Cardiac fibroblast (primary cell): ENCODE measurements at regions not wholly inside any gene's neighbourhood (a gene's known extent, or its start where the extent isn't known, plus 50 kb on each side); places are given as distances from the start of the nearest gene placed in this dataset.

ENCODE experiments used
- DNase-seq, 2 donors: peaks; one replicate each; pipeline versions ENCODE4 v3.0.0 to v3.0.0-alpha.2; 2010; ENCODE audit warnings: low read depth in 2 of 2
- H3K4me3 ChIP-seq, 2 donors: replicated peaks in 1 of 2; 1 replicate in 1 of 2; 2 replicates in 1 of 2; pipeline ENCODE4 v1.5.1; 2011; ENCODE audit warnings: low read depth in 2 of 2, low read length in 2 of 2, mild to moderate bottlenecking in 2 of 2, moderate library complexity in 1 of 2
- TF ChIP-seq, protein P1 (sequence below): IDR thresholded peaks from one replicate; pipeline ENCODE4 v1.5.1; 2011; ENCODE audit warnings: low read depth, mild to moderate bottlenecking, low read length, inconsistent platforms

DNA sequence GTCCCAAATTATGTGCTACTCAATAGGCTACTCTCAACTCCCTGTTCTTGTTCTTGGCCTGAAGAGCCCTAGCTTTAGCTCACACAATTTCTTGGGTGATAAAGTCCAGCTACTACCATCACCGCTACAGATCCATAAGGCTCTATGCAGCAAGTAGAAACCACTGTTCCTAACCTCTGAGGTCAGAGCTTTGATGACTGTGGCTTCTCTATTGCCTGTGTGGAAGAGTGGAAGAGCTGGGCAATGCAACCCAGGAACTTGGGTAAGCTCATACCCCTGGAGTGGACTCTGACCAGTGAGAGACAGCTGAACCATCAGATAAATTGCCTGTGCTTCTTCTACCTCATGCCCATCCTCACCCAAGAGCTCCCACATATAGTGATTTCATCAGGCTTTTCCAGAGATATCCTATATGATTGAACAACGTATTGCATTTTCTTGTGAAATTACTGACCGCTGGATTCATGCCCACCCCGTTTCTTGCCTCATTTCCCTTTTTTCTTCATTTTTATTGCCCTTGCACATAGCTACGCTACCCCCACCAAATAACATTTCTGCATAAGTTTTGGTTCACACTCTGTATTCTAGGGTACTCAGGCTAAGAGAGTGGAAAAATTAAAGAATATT lies 172.3 kb upstream of the MBNL1 start:
- H3K4me3 ChIP-seq, result no peak overlapping the region
- TF ChIP-seq, protein P1, sequence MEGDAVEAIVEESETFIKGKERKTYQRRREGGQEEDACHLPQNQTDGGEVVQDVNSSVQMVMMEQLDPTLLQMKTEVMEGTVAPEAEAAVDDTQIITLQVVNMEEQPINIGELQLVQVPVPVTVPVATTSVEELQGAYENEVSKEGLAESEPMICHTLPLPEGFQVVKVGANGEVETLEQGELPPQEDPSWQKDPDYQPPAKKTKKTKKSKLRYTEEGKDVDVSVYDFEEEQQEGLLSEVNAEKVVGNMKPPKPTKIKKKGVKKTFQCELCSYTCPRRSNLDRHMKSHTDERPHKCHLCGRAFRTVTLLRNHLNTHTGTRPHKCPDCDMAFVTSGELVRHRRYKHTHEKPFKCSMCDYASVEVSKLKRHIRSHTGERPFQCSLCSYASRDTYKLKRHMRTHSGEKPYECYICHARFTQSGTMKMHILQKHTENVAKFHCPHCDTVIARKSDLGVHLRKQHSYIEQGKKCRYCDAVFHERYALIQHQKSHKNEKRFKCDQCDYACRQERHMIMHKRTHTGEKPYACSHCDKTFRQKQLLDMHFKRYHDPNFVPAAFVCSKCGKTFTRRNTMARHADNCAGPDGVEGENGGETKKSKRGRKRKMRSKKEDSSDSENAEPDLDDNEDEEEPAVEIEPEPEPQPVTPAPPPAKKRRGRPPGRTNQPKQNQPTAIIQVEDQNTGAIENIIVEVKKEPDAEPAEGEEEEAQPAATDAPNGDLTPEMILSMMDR, result no peak
- no peak for DNase-seq

DNA sequence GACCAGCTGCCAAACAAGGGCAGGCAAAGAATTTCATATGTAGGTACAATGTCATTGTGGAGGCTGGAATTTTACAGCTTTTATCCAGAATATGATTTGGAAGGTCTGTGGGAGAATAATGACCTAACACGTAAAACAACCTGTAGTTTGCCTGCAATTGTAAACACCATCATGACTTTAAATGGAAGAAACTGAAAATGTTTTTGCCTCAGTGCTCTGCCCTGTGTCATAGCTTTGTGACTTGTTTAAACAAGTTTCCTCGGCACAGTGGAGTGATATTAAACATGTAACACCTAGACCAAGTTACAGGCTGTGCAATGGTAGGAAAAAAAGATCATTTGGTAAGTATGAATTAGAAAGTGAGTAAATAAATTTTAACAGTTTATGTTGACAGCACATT lies 171.6 kb upstream of the MBNL1 start:
- no peak for DNase-seq
- TF ChIP-seq, protein P1, result no peak
- no peak overlapping the region for H3K4me3 ChIP-seq

DNA sequence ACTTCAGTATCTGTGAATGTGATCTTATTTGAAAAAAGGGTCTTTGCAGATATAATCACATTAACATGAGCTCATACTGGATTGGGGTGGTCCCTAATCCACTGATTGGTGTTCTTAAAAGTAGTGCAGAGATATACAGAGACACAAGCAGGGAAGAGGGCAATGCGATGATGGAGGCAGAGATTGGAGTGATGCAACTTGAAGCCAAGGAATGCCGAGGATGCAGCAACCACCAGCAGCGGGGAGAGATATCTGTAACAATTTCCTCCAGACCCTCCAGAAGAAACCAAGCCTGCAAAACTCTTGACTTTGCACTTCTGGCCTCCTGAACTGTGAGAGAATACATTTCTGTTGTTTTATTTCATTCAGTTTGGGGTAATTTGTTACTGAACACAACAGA lies 171.0 kb upstream of the MBNL1 start:
- peak in 1 of 2 donors; percentile 39 for DNase-seq

DNA sequence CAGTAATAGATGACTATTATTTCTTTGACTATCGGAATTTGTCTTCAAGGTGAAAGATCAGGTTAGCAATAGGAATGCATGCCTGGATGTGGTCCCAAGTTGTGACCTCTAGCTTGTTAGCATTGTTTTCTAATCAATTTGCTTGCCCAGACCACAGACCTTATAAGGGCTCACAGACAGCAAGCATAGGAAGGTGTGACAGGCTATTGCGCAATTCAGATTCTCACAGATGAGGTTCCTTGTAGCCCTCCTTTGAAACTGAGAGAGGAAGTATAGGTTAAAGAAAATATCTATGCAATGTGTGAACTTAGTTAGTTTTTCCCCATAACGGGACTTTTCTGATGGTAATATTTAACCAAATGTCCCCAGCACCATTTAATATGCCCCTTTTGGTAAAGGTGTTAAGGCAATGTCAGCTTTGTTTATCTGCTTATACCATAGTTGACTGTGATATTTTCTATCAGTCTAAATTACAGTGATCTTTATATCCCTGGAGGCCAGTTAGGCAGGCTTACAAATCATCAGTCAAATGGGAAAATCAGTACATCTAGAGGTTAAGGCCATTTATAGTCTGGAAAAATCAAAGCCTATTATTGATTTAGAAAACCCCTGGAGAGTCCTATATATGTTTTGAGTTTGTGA lies 168.1 kb upstream of the MBNL1 start:
- TF ChIP-seq, protein P1, result no peak
- no peak for DNase-seq
- H3K4me3 ChIP-seq, result no peak overlapping the region

More for the DNA sequence above, 171.0 kb upstream of the MBNL1 start:
- no peak overlapping the region for H3K4me3 ChIP-seq
- TF ChIP-seq, protein P1, result no peak

DNA sequence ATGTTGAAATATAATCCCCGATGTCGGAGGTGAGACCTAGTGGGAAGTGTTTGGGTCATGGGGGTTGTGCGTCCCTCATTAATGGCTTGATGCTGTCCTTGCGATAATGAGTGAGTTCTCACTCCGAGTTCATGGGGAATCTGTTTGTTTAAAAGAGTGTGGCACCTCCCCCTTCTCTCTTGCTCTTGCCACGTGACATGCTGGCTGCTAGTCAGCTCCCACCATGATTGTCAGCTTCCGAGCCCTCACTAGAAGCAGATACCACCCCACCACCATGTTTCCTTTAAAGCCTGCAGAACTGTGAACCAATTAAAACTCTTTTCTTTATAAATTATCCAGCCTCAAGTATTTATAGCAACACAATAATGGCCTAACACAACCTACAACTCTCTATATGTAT lies 166.3 kb upstream of the MBNL1 start:
- no peak overlapping the region for H3K4me3 ChIP-seq
- DNase-seq, result no peak
- TF ChIP-seq, protein P1, result no peak

DNA sequence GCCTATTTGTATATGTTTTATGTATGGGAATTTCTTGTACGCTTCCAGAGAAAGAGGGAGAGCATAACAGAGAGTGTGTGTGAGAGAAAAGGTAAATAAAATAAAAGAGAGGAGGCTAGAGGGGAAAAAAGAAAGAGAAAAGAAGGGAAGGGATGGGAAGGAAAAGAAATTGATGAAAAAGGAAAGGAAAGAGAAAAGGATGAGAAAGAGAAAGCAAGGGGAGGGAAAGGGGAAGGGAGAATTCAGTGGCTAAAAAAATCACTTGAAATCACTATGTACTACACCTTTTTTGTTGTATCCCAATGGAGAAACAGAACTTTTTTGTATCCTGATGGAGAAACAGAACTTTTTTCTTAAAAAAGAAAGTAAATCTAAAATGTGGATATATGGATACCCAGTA lies 165.5 kb upstream of the MBNL1 start:
- H3K4me3 ChIP-seq, result no peak overlapping the region
- TF ChIP-seq, protein P1, result no peak
- DNase-seq, result no peak

DNA sequence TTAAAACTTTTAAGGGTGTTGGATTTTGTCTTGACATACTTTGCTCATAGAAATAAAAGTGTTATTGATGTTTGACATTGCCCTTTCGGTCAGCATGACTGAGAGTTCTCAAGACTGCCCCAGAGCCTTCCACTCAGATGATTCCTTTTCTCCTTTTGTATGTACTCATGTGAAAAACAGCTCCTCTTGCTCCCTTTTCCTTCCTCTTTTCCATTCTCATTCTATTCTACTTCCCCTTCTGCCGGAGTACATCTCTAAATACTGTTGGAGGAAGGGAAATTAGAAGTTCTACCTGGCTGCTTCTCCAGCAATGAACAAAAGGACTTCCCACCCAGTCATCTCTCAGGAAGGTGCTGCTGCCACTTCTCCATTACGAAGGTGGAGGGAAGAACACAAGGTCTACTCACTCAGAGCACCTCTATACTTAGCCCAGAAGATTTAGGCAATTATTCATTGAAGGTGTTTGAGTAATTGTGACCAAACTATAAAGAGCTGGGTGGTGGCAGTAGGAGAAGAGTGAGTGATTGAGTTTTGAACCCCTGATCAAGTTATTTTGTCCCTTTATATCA lies 163.8 kb upstream of the MBNL1 start:
- TF ChIP-seq, protein P1, result no peak
- no peak for DNase-seq
- no peak overlapping the region for H3K4me3 ChIP-seq
